Adrenal gland (tissue), 9 donors: ENCODE measurements at regions not wholly inside any gene's neighbourhood (a gene's known extent, or its start where the extent isn't known, plus 50 kb on each side); places are given as distances from the start of the nearest gene placed in this dataset.

ENCODE experiments used
- DNase-seq, 7 donors: peaks; one replicate each; pipeline ENCODE4 v3.0.0-alpha.2; 2019 to 2020
- H3K27ac ChIP-seq, 5 donors: fragments of 200-600 bp; sonication (generic) in 4 of 5; 1 replicate in 3 of 5; 2 replicates in 2 of 5; pipeline versions ENCODE4 v1.5.1 to v1.8.0; 2016 to 2020; ENCODE audit warnings: mild to moderate bottlenecking in 1 of 5
- H3K27me3 ChIP-seq: fragments of 200-600 bp; 2 replicates; pipeline ENCODE4 v1.8.0; 2021
- H3K36me3 ChIP-seq, 2 donors: fragments of 200-600 bp; replicated peaks in 1 of 2; 1 replicate in 1 of 2; 2 replicates in 1 of 2; pipeline versions ENCODE4 v1.5.1 to v1.8.0; 2018 to 2022
- H3K4me1 ChIP-seq, 2 donors: fragments of 200-600 bp; replicated peaks in 1 of 2; 1 replicate in 1 of 2; 2 replicates in 1 of 2; pipeline versions ENCODE4 v1.5.1 to v1.8.0; 2018 to 2021
- H3K4me3 ChIP-seq, 4 donors: fragments of 200-600 bp; sonication (generic) in 3 of 4; one replicate each; pipeline ENCODE4 v1.5.1; 2016 to 2018
- H3K9me3 ChIP-seq, 3 donors: fragments of 200-600 bp; sonication (generic) in 1 of 3; replicated peaks in 1 of 3; 1 replicate in 2 of 3; 2 replicates in 1 of 3; pipeline versions ENCODE4 v1.5.1 to v1.8.0; 2016 to 2021
- POLR2A ChIP-seq, 2 donors: fragments of 450-650 bp; IDR thresholded peaks; one replicate each; pipeline ENCODE4 v1.6.1; 2017; ENCODE audit warnings: antibody characterized with exemption in 2 of 2, mild to moderate bottlenecking in 2 of 2, moderate library complexity in 1 of 2
- WGBS, 4 donors: extraction: QIAGEN DNeasy Blood & Tissue Kit in 2 of 4; methylation state at CpG; one replicate each; pipeline versions ENCODE4 v1.1.5 to v1.1.7; 2013 to 2017; 5-methylcytosine and 5-hydroxymethylcytosine counted together
- intact Hi-C, 2 donors: fragments of 100-400 bp; cut with DNase I; formaldehyde crosslinking; loops; one replicate each; pipeline versions ENCODE4 v1.14.1 to v1.15.0; 2022 to 2023
- TF ChIP-seq, protein P1 (sequence below), 6 experiments: fragments of 450-650 bp in 4 of 6; fragments of 200-600 bp in 2 of 6; sonication (generic) in 1 of 6; IDR thresholded peaks; 1 replicate in 5 of 6; 2 replicates in 1 of 6; pipeline versions ENCODE4 v1.5.1 to v1.8.0; 2016 to 2021; ENCODE audit warnings: antibody characterized with exemption in 6 of 6, mild to moderate bottlenecking in 2 of 6, moderate library complexity in 1 of 6
- donor health status: healthy with polysubstance abuse.
- donor health status: Bipolar disorder and iron deficiency.
- donor health status: DM: yes; HTN: yes; CAD: no.
- donor health status: DM: no; HTN: no; CAD: no.
- donor health status: DM: no; HTN: no; CAD: no.

GRCh38 chr16:65306300-65306699, 184.4 kb upstream of the CDH11 start:
- no peak for TF ChIP-seq POLR2A (IDR thresholded peaks at IDR 0.05)
- TF ChIP-seq, protein P1, sequence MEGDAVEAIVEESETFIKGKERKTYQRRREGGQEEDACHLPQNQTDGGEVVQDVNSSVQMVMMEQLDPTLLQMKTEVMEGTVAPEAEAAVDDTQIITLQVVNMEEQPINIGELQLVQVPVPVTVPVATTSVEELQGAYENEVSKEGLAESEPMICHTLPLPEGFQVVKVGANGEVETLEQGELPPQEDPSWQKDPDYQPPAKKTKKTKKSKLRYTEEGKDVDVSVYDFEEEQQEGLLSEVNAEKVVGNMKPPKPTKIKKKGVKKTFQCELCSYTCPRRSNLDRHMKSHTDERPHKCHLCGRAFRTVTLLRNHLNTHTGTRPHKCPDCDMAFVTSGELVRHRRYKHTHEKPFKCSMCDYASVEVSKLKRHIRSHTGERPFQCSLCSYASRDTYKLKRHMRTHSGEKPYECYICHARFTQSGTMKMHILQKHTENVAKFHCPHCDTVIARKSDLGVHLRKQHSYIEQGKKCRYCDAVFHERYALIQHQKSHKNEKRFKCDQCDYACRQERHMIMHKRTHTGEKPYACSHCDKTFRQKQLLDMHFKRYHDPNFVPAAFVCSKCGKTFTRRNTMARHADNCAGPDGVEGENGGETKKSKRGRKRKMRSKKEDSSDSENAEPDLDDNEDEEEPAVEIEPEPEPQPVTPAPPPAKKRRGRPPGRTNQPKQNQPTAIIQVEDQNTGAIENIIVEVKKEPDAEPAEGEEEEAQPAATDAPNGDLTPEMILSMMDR (IDR thresholded peaks at IDR 0.05) = no peak
- H3K4me3 ChIP-seq = no peak overlapping the region
- 57 to 84% (median 73%) methylated on average over 1 of the region's 1 CpG for WGBS, 4 donors
- intact Hi-C loops = no loop called here
- H3K27me3 ChIP-seq = no peaks in the 10 kb centered on the region
- H3K4me1 ChIP-seq = no peaks in the 10 kb centered on the region
- no peak for DNase-seq
- no peak overlapping the region for H3K27ac ChIP-seq
- no peaks in the 10 kb centered on the region for H3K36me3 ChIP-seq
- H3K9me3 ChIP-seq = no peaks in the 10 kb centered on the region

DNA sequence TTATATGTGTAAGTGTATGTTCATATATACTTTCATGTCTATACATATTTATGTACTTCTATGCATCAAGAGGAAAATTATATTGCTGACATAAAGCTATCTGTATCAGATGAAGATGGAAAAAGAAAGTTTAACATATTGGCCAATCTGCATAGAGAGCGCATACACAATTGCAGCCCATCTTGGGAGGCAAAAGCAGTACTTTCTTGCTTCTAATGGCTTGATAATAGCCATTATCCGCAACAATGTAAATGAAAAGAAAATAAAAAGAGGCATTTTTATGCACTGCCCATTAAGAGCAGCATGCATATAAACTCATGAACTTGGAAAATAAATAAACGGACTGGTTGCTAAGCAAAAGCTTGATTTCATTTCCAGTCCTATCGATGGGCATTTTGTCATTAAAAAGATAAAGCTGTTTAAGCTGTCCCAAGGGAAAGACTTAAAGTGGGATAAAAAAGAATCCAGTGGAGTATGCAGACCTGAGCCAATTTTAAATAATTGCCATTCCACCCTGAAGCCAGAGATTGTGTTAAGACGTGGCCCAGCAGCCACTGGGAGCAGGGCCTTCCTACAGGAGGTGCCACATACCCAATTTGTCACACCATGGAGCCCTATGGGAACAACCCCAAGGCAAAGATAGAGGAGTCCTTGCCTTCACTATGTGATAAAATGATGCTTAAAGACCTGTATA, 183.6 kb upstream of the CDH11 start:
- DNase-seq = no peak
- Histone ChIP-seq H3K9me3 (no peaks in the 10 kb centered on the region), H3K27ac (no peak overlapping the region), H3K4me3 (no peak overlapping the region), H3K4me1 (no peaks in the 10 kb centered on the region), H3K27me3 (no peaks in the 10 kb centered on the region), H3K36me3 (no peaks in the 10 kb centered on the region)
- intact Hi-C loops = no loop called here
- WGBS, 4 donors = 70 to 76% (median 74%) methylated on average over 5 of the region's 5 CpGs
- TF ChIP-seq, protein P1 (IDR thresholded peaks at IDR 0.05) = no peak
- TF ChIP-seq POLR2A (IDR thresholded peaks at IDR 0.05) = no peak

GRCh38 chr16:65301029-65301428, 179.2 kb upstream of the CDH11 start:
- H3K36me3 ChIP-seq = no peaks in the 10 kb centered on the region
- H3K27ac ChIP-seq = no peak overlapping the region
- intact Hi-C loops = no loop called here
- H3K27me3 ChIP-seq = no peaks in the 10 kb centered on the region
- no peak for DNase-seq
- H3K9me3 ChIP-seq = no peaks in the 10 kb centered on the region
- TF ChIP-seq, protein P1 (IDR thresholded peaks at IDR 0.05) = no peak
- H3K4me3 ChIP-seq = no peak overlapping the region
- 94 to 97% (median 96%) methylated on average over 1 of the region's 1 CpG for WGBS, 4 donors
- H3K4me1 ChIP-seq = peaks cover 0 to 7% of the 10 kb centered on the region in 2 donors

DNA sequence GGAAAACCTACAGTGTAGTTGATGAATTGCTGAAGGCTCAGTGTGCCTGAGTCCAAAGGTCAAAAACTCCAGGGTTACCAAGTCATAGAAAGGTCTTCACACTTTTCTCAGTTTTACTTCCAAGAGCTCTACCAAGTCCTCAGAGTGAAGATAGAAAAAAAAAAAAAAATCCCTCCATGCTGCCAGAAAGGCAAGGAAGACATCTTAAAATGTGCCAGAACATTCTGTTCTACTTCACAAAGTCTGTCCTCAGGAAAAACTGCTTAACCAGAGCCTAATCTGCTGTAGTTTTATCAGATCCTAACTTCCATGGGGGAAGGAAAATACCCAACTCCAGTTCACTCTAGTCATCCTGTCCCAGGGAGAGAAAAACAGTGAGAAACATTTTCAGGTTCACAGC, 175.6 kb upstream of the CDH11 start:
- intact Hi-C loops = no loop called here
- H3K4me3 ChIP-seq = no peak overlapping the region
- no peak overlapping the region for H3K27ac ChIP-seq
- no peaks in the 10 kb centered on the region for H3K36me3 ChIP-seq
- H3K4me1 ChIP-seq = peaks cover 5 to 15% of the 10 kb centered on the region in 2 donors
- no peaks in the 10 kb centered on the region for H3K27me3 ChIP-seq
- no peaks in the 10 kb centered on the region for H3K9me3 ChIP-seq
- no peak for TF ChIP-seq POLR2A (IDR thresholded peaks at IDR 0.05)
- TF ChIP-seq, protein P1 (IDR thresholded peaks at IDR 0.05) = no peak
- DNase-seq = no peak
